Fibroblast of pulmonary artery (primary cell): ENCODE measurements at regions not wholly inside any gene's neighbourhood (a gene's known extent, or its start where the extent isn't known, plus 50 kb on each side); places are given as distances from the start of the nearest gene placed in this dataset.

ENCODE experiments used
- DNase-seq: peaks from one replicate; pipeline ENCODE4 v3.0.0-alpha.2; 2010; ENCODE audit warnings: low read depth
- H3K4me3 ChIP-seq: replicated peaks from 2 replicates; pipeline ENCODE4 v1.5.1; 2011; ENCODE audit warnings: low read depth, mild to moderate bottlenecking, control low read depth, low read length, moderate library complexity
- CTCF ChIP-seq: IDR thresholded peaks from 2 replicates; pipeline ENCODE4 v1.5.1; 2011; ENCODE audit warnings: mild to moderate bottlenecking, control low read depth, low read length, inconsistent platforms; ENCODE audit errors: missing control alignments

- H3K4me3 ChIP-seq, result no peak overlapping the region
- TF ChIP-seq CTCF, result no peak
- DNase-seq, result no peak
These were observed 292.5 kb upstream of the TRIB2 start for GRCh38 chr2:12424219-12424618.

GRCh38 chr2:12424809-12425208, 291.9 kb upstream of the TRIB2 start:
- TF ChIP-seq CTCF, result no peak
- no peak overlapping the region for H3K4me3 ChIP-seq
- DNase-seq, result peak; percentile 70

GRCh38 chr2:12428324-12428723, 288.4 kb upstream of the TRIB2 start:
- H3K4me3 ChIP-seq, result no peak overlapping the region
- no peak for TF ChIP-seq CTCF
- DNase-seq, result no peak

GRCh38 chr2:12428786-12429185, 287.9 kb upstream of the TRIB2 start:
- H3K4me3 ChIP-seq, result no peak overlapping the region
- no peak for DNase-seq
- TF ChIP-seq CTCF, result no peak

GRCh38 chr2:12429779-12430406, 286.8 kb upstream of the TRIB2 start:
- peak; percentile 38 for DNase-seq
- H3K4me3 ChIP-seq, result no peak overlapping the region
- TF ChIP-seq CTCF, result no peak

GRCh38 chr2:12430407-12431133, 286.2 kb upstream of the TRIB2 start:
- no peak for DNase-seq
- TF ChIP-seq CTCF, result no peak
- no peak overlapping the region for H3K4me3 ChIP-seq
